ENCODE measurements at regions not wholly inside any gene's neighbourhood (a gene's known extent, or its start where the extent isn't known, plus 50 kb on each side); places are given as distances from the start of the nearest gene placed in this dataset.

GRCh38 chr12:94783343-94783742 lies 133.0 kb upstream of the TMCC3 start:
- no peak for TF ChIP-seq CTCF (IDR thresholded peaks at IDR 0.05)
- no peak for TF ChIP-seq POLR2A (IDR thresholded peaks at IDR 0.05)

Measured in testis (tissue), 2 donors.